GM18519 (cell line): ENCODE measurements at regions not wholly inside any gene's neighbourhood (a gene's known extent, or its start where the extent isn't known, plus 50 kb on each side); places are given as distances from the start of the nearest gene placed in this dataset.

Experiments
- ATAC-seq: cut with Tn5 transposase; IDR thresholded peaks from one replicate; pipeline ENCODE4 v1.9.1; 2021; ENCODE audit warnings: mild to moderate bottlenecking, moderate library complexity; ENCODE audit not compliant: unreplicated experiment, low FRiP score

- ATAC-seq, result no peak
These were observed 181.5 kb downstream of the USP12 start for GRCh38 chr13:26989957-26990713.

- ATAC-seq, result no peak
These were observed 182.2 kb downstream of the USP12 start for GRCh38 chr13:26989261-26989956.

- ATAC-seq, result no peak
These were observed 183.4 kb downstream of the USP12 start for GRCh38 chr13:26988059-26988769.

GRCh38 chr13:26987486-26988013 lies 184.1 kb downstream of the USP12 start:
- no peak for ATAC-seq

GRCh38 chr13:26985285-26985878 lies 186.2 kb downstream of the USP12 start:
- ATAC-seq, result peak; percentile 54

GRCh38 chr13:26984337-26984736 lies 187.3 kb downstream of the USP12 start:
- no peak for ATAC-seq

- no peak for ATAC-seq
These were observed 187.9 kb downstream of the USP12 start for GRCh38 chr13:26983543-26984320.

GRCh38 chr13:26980099-26981031 lies 191.2 kb downstream of the USP12 start:
- no peak for ATAC-seq

- ATAC-seq, result no peak
These were observed 192.3 kb downstream of the USP12 start for GRCh38 chr13:26979334-26979733.

GRCh38 chr13:26978081-26978860 lies 193.3 kb downstream of the USP12 start:
- ATAC-seq, result no peak

GRCh38 chr13:26977541-26977940 lies 194.1 kb downstream of the USP12 start:
- no peak for ATAC-seq

GRCh38 chr13:26976313-26976712 lies 195.3 kb downstream of the USP12 start:
- no peak for ATAC-seq

GRCh38 chr13:26973946-26974345 lies 197.7 kb downstream of the USP12 start:
- ATAC-seq, result no peak

GRCh38 chr13:26973295-26973694 lies 198.3 kb downstream of the USP12 start:
- ATAC-seq, result no peak

- no peak for ATAC-seq
These were observed 199.4 kb downstream of the USP12 start for GRCh38 chr13:26971990-26972887.

GRCh38 chr13:26968431-26969341 lies 202.9 kb downstream of the USP12 start:
- no peak for ATAC-seq
